Stomach (tissue), 8 donors: ENCODE measurements at regions not wholly inside any gene's neighbourhood (a gene's known extent, or its start where the extent isn't known, plus 50 kb on each side); places are given as distances from the start of the nearest gene placed in this dataset.
A peak's percentile ranks its signal among the peaks of the same experiment; 100 is the strongest.

Experiments
- DNase-seq, 2 donors: peaks; one replicate each; pipeline versions ENCODE4 v3.0.0 to v3.0.0-alpha.2; 2013 to 2019
- H3K27ac ChIP-seq, 5 donors: fragments of 200-600 bp in 4 of 5; sonication (generic) in 4 of 5; one replicate each; pipeline ENCODE4 v1.5.1; 2013 to 2019; ENCODE audit warnings: mild to moderate bottlenecking in 1 of 5, moderate library complexity in 1 of 5
- H3K27me3 ChIP-seq, 3 donors: fragments of 200-600 bp; sonication (generic); one replicate each; pipeline ENCODE4 v1.5.1; 2017 to 2019; ENCODE audit warnings: mixed run types in 1 of 3
- H3K36me3 ChIP-seq, 4 donors: fragments of 200-600 bp; sonication (generic); 1 replicate in 3 of 4; 2 replicates in 1 of 4; pipeline ENCODE4 v1.5.1; 2016 to 2019
- H3K4me1 ChIP-seq, 4 donors: fragments of 200-600 bp; sonication (generic); one replicate each; pipeline ENCODE4 v1.5.1; 2016 to 2019
- H3K4me3 ChIP-seq, 4 donors: fragments of 200-600 bp; sonication (generic) in 3 of 4; one replicate each; pipeline ENCODE4 v1.5.1; 2016 to 2019; ENCODE audit warnings: mild to moderate bottlenecking in 1 of 4
- H3K9me3 ChIP-seq, 4 donors: fragments of 200-600 bp; sonication (generic); one replicate each; pipeline ENCODE4 v1.5.1; 2016 to 2019
- EP300 ChIP-seq: sonication (generic); formaldehyde crosslinking; IDR thresholded peaks from one replicate; pipeline ENCODE4 v1.6.1; 2017; ENCODE audit warnings: antibody characterized with exemption
- POLR2A ChIP-seq, 4 donors: fragments of 450-650 bp; IDR thresholded peaks; one replicate each; pipeline ENCODE4 v1.6.1; 2016; ENCODE audit warnings: antibody characterized with exemption in 4 of 4, control low read depth in 2 of 4, mild to moderate bottlenecking in 1 of 4, moderate library complexity in 1 of 4
- POLR2AphosphoS5 ChIP-seq, 3 donors: sonication (generic); formaldehyde crosslinking; IDR thresholded peaks; one replicate each; pipeline ENCODE4 v1.6.1; 2016; ENCODE audit warnings: antibody characterized with exemption in 3 of 3
- WGBS, 5 donors: extraction: QIAGEN DNeasy Blood & Tissue Kit in 3 of 5; methylation state at CpG; one replicate each; pipeline versions ENCODE4 v1.1.5 to v1.1.7; 2013 to 2018; 5-methylcytosine and 5-hydroxymethylcytosine counted together
- intact Hi-C: fragments of 100-400 bp; cut with DNase I; formaldehyde crosslinking; loops from one replicate; pipeline ENCODE4 v1.15.1; 2023; ENCODE audit warnings: low total_unique reads
- TF ChIP-seq, protein P1 (sequence below), 7 experiments: fragments of 450-650 bp in 4 of 7; fragments of 200-600 bp in 3 of 7; sonication (generic) in 3 of 7; IDR thresholded peaks; one replicate each; pipeline ENCODE4 v1.5.1; 2016 to 2019; ENCODE audit warnings: antibody characterized with exemption in 7 of 7, control low read depth in 2 of 7, mild to moderate bottlenecking in 1 of 7
- donor health status: healthy with polysubstance abuse.
- donor health status: Bipolar disorder and iron deficiency.
- donor health status: healthy.

DNA sequence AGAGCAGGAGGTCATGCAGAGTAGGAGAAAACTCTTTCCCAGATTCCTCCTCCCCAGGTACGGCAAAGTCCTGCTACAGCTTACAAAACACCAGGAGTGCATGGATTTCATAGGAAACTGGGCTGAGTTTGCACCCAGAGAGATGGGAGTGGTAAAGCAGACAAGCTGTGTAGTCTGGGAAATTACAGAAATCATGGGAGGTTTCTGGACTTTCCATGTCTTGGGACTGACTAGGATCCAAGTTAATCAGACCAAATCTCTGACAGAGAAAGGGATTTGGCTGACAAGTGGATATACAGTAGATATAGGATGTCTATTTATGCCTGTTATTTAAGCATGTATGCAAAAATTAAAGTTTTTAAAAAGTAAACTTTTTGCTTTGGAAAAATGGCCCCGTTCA, 205.4 kb upstream of the ACVR2A start:
- intact Hi-C loops = no loop called here
- no peak overlapping the region for H3K4me3 ChIP-seq
- WGBS, 5 donors = 83 to 96% (median 90%) methylated on average over 2 of the region's 2 CpGs
- H3K9me3 ChIP-seq = no peaks in the 10 kb centered on the region
- H3K4me1 ChIP-seq = peaks cover 0 to 14% (median 2%) of the 10 kb centered on the region in 4 donors
- H3K36me3 ChIP-seq = no peaks in the 10 kb centered on the region
- H3K27me3 ChIP-seq = no peaks in the 10 kb centered on the region
- DNase-seq = no peak
- TF ChIP-seq EP300 (no peak), POLR2AphosphoS5 (IDR thresholded peaks at IDR 0.05) (no peak), POLR2A (IDR thresholded peaks at IDR 0.05) (no peak)
- TF ChIP-seq, protein P1, sequence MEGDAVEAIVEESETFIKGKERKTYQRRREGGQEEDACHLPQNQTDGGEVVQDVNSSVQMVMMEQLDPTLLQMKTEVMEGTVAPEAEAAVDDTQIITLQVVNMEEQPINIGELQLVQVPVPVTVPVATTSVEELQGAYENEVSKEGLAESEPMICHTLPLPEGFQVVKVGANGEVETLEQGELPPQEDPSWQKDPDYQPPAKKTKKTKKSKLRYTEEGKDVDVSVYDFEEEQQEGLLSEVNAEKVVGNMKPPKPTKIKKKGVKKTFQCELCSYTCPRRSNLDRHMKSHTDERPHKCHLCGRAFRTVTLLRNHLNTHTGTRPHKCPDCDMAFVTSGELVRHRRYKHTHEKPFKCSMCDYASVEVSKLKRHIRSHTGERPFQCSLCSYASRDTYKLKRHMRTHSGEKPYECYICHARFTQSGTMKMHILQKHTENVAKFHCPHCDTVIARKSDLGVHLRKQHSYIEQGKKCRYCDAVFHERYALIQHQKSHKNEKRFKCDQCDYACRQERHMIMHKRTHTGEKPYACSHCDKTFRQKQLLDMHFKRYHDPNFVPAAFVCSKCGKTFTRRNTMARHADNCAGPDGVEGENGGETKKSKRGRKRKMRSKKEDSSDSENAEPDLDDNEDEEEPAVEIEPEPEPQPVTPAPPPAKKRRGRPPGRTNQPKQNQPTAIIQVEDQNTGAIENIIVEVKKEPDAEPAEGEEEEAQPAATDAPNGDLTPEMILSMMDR (IDR thresholded peaks at IDR 0.05) = no peak
- no peak overlapping the region for H3K27ac ChIP-seq

DNA sequence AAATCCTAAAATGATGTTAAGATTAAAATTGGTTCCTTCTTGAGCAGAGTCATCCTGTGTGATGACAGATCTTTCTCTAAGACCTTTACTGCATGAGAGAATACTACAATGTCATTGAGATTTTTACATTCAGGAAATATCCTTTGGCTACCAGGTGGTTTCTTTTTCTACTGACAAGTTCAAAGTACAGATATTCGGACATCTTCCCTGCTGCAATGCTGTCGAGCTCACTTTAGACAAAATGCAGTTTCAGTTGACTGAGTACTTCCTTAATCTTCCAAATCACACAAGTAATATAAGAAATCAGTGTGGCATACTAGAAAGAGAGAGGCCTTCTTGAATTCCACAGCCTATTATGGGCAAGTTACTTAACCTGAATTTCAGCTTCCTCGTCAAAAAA, 207.9 kb upstream of the ACVR2A start:
- intact Hi-C loops = no loop called here
- DNase-seq = no peak
- Histone ChIP-seq H3K9me3 (no peaks in the 10 kb centered on the region), H3K4me1 (peaks cover 0 to 14% (median 2%) of the 10 kb centered on the region in 4 donors), H3K4me3 (no peak overlapping the region), H3K36me3 (no peaks in the 10 kb centered on the region), H3K27me3 (no peaks in the 10 kb centered on the region), H3K27ac (no peak overlapping the region)
- WGBS, 5 donors = 27 to 43% (median 32%) methylated on average over 3 of the region's 3 CpGs
- TF ChIP-seq EP300 = no peak
- TF ChIP-seq POLR2A (IDR thresholded peaks at IDR 0.05) = no peak
- TF ChIP-seq, protein P1 (IDR thresholded peaks at IDR 0.05) = no peak
- no peak for TF ChIP-seq POLR2AphosphoS5 (IDR thresholded peaks at IDR 0.05)

- intact Hi-C loops = no loop called here
- Histone ChIP-seq H3K9me3 (no peaks in the 10 kb centered on the region), H3K27me3 (no peaks in the 10 kb centered on the region), H3K27ac (no peak overlapping the region), H3K4me3 (no peak overlapping the region), H3K36me3 (no peaks in the 10 kb centered on the region), H3K4me1 (peaks cover 0 to 14% (median 2%) of the 10 kb centered on the region in 4 donors)
- TF ChIP-seq POLR2A (IDR thresholded peaks at IDR 0.05) (no peak), POLR2AphosphoS5 (IDR thresholded peaks at IDR 0.05) (no peak), EP300 (no peak)
- TF ChIP-seq, protein P1 (IDR thresholded peaks at IDR 0.05) = no peak
- peak in 1 of 2 donors; percentile 58 for DNase-seq
- WGBS, 5 donors = 52 to 67% (median 60%) methylated on average over 8 of the region's 8 CpGs
Measured at GRCh38 chr2:147636238-147636882, 208.5 kb upstream of the ACVR2A start.

GRCh38 chr2:147634826-147635225, 210.0 kb upstream of the ACVR2A start:
- WGBS, 5 donors = 92 to 94% (median 93%) methylated on average over 2 of the region's 2 CpGs
- TF ChIP-seq, protein P1 (IDR thresholded peaks at IDR 0.05) = no peak
- TF ChIP-seq POLR2AphosphoS5 (IDR thresholded peaks at IDR 0.05) = no peak
- TF ChIP-seq EP300 = no peak
- TF ChIP-seq POLR2A (IDR thresholded peaks at IDR 0.05) = no peak
- Histone ChIP-seq H3K36me3 (no peaks in the 10 kb centered on the region), H3K27ac (no peak overlapping the region), H3K4me3 (no peak overlapping the region), H3K9me3 (no peaks in the 10 kb centered on the region), H3K4me1 (peaks cover 0 to 14% (median 2%) of the 10 kb centered on the region in 4 donors), H3K27me3 (no peaks in the 10 kb centered on the region)
- intact Hi-C loops = no loop called here
- DNase-seq = no peak
